ENCODE measurements at regions not wholly inside any gene's neighbourhood (a gene's known extent, or its start where the extent isn't known, plus 50 kb on each side); places are given as distances from the start of the nearest gene placed in this dataset.

DNA sequence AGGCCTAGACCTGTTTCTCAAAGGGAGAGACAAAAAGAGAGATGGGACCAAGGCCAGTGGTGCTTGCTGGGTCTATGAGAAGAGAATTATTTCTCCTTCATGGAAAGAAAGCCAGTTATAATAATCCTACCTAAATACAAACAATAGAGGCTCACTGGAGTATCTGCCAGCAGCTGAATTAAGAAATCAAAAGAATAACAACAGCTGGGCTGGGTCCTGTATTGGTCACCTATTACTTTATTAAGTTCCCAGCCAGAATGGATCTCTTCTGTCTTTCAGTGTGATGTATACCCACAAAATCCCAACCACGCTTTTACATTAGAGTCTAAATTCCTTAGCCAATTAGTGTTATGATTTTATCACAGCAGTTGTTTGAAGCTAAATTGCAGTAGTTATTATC lies 297.8 kb upstream of the DACH1 start:
- Histone ChIP-seq H3K9ac (ENCODE audit: low read length) (no peak overlapping the region), H3K4me3 (ENCODE audit: low read length) (no peak overlapping the region), H3K4me1 (ENCODE audit: control insufficient read depth, insufficient read depth, low read length) (no peaks in the 10 kb centered on the region), H3K9me3 (ENCODE audit: control insufficient read depth, low read length) (no peaks in the 10 kb centered on the region), H3K27me3 (replicated peaks; ENCODE audit: control insufficient read depth, insufficient read depth, low read length) (no peaks in the 10 kb centered on the region), H3K36me3 (ENCODE audit: control insufficient read depth, insufficient read depth, low read length, severe bottlenecking) (no peaks in the 10 kb centered on the region)
- no peak for DNase-seq (ENCODE audit: low read depth)

DNA sequence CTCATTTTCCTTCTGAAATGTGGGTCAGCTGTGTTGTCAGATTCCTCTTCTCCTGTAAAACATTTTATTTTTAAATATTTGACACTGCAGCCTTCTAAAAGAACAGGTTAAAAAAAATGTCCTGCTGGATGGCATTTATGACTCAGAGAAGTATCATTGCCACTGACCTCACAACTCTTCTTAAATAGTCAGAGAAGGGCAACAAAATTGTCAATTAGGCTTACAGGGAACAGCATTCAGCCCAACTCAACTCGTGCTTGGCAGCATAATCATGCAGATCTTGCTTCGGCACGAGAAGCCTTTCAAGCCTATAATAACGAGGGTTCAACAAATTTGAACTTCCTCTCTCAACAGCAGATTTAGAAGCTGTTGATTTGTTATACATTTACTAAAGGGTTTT lies 296.7 kb upstream of the DACH1 start:
- peak; percentile 11 for DNase-seq (ENCODE audit: low read depth)
- no peak overlapping the region for H3K9ac ChIP-seq (ENCODE audit: low read length)
- H3K27me3 ChIP-seq (replicated peaks; ENCODE audit: control insufficient read depth, insufficient read depth, low read length), result no peaks in the 10 kb centered on the region
- H3K9me3 ChIP-seq (ENCODE audit: control insufficient read depth, low read length), result no peaks in the 10 kb centered on the region
- no peaks in the 10 kb centered on the region for H3K4me1 ChIP-seq (ENCODE audit: control insufficient read depth, insufficient read depth, low read length)
- no peak overlapping the region for H3K4me3 ChIP-seq (ENCODE audit: low read length)
- no peaks in the 10 kb centered on the region for H3K36me3 ChIP-seq (ENCODE audit: control insufficient read depth, insufficient read depth, low read length, severe bottlenecking)

DNA sequence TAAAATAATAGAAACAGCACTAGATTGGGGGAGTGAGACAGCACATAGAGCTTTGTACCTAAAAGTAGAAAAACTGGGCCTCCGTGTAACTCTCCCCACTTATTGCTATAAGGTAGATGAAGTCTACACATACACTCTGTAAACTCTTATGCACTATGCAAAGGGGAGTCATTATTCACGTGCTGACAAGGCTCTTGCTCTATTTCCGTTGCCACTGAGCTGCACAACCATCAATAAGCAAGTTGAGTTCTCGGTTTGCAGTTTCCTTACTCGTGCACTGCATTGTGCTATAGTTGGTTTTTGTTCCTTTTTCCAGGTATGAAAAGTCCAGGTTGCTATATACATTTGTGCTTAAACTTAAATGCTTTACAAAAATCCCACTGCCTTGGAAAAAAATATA lies 294.0 kb upstream of the DACH1 start:
- no peaks in the 10 kb centered on the region for H3K9me3 ChIP-seq (ENCODE audit: control insufficient read depth, low read length)
- H3K9ac ChIP-seq (ENCODE audit: low read length), result no peak overlapping the region
- no peaks in the 10 kb centered on the region for H3K36me3 ChIP-seq (ENCODE audit: control insufficient read depth, insufficient read depth, low read length, severe bottlenecking)
- H3K4me3 ChIP-seq (ENCODE audit: low read length), result no peak overlapping the region
- DNase-seq (ENCODE audit: low read depth), result no peak
- no peaks in the 10 kb centered on the region for H3K27me3 ChIP-seq (replicated peaks; ENCODE audit: control insufficient read depth, insufficient read depth, low read length)
- H3K4me1 ChIP-seq (ENCODE audit: control insufficient read depth, insufficient read depth, low read length), result no peaks in the 10 kb centered on the region

DNA sequence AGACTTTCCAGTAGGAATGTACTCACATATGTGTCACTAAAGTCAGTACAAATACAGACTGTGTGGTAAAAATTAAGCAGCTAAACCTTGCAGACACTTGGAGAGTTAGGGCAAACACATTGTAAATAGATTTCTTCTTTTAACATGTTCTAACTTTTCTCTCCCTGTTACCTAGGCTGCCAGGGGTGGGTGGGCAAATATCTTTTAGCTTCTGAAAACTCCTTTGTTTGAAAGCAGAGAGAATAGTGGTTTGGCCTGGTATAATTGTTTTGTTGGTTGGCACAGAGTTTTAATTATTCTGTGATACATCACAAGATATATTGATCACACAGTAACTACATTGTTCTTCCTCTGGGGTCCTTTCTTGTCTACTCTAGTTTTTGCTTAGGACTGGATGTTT lies 289.8 kb upstream of the DACH1 start:
- no peaks in the 10 kb centered on the region for H3K9me3 ChIP-seq (ENCODE audit: control insufficient read depth, low read length)

DNA sequence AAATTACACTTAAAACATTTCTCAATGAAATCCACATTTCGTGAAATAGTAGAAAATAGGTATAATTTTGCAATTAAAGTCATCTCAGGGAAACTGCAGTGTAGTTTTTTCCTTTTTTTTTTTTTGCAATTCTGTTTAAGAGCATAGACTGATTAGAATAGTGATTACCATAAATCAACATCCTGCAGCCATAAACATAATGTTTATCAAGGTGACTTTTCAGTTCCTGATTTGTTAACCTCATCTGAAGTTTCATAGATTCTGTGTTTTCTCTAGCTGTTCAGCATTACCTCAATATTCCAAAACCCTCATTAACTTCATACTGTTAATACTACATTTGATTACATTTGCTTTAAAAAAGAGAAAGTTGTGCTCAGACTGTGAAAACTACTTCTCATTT lies 286.3 kb upstream of the DACH1 start:
- H3K27me3 ChIP-seq (replicated peaks; ENCODE audit: control insufficient read depth, insufficient read depth, low read length), result no peaks in the 10 kb centered on the region
- no peak overlapping the region for H3K4me3 ChIP-seq (ENCODE audit: low read length)
- no peak for DNase-seq (ENCODE audit: low read depth)
- H3K9me3 ChIP-seq (ENCODE audit: control insufficient read depth, low read length), result no peaks in the 10 kb centered on the region
- no peaks in the 10 kb centered on the region for H3K36me3 ChIP-seq (ENCODE audit: control insufficient read depth, insufficient read depth, low read length, severe bottlenecking)
- H3K4me1 ChIP-seq (ENCODE audit: control insufficient read depth, insufficient read depth, low read length), result no peaks in the 10 kb centered on the region
- no peak overlapping the region for H3K9ac ChIP-seq (ENCODE audit: low read length)

More for the DNA sequence above, 289.8 kb upstream of the DACH1 start:
- Histone ChIP-seq H3K4me1 (ENCODE audit: control insufficient read depth, insufficient read depth, low read length) (no peaks in the 10 kb centered on the region), H3K36me3 (ENCODE audit: control insufficient read depth, insufficient read depth, low read length, severe bottlenecking) (no peaks in the 10 kb centered on the region), H3K9ac (ENCODE audit: low read length) (no peak overlapping the region), H3K27me3 (replicated peaks; ENCODE audit: control insufficient read depth, insufficient read depth, low read length) (no peaks in the 10 kb centered on the region), H3K4me3 (ENCODE audit: low read length) (no peak overlapping the region)
- DNase-seq (ENCODE audit: low read depth), result no peak

DNA sequence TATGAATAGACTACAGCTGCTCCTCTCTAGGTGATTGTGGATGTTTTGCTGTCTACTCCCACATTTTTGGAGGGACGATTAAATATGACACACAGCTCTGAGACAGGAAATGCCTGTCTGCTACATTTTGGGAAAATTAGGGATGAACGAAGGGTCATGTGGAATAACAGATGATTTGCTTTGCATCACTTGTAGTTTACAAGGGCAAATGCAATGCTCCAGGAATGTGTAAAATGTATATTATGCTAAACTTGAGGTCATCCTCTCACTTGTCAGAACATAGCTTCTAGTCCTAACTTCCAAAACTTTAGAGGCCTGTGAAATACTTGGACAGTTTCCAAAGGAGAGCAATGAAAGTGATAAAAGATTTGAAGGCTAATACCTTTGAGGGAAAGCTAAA lies 284.2 kb upstream of the DACH1 start:
- H3K4me1 ChIP-seq (ENCODE audit: control insufficient read depth, insufficient read depth, low read length), result no peaks in the 10 kb centered on the region
- DNase-seq (ENCODE audit: low read depth), result peak; percentile 56
- H3K27me3 ChIP-seq (replicated peaks; ENCODE audit: control insufficient read depth, insufficient read depth, low read length), result no peaks in the 10 kb centered on the region
- H3K36me3 ChIP-seq (ENCODE audit: control insufficient read depth, insufficient read depth, low read length, severe bottlenecking), result no peaks in the 10 kb centered on the region
- no peaks in the 10 kb centered on the region for H3K9me3 ChIP-seq (ENCODE audit: control insufficient read depth, low read length)
- H3K9ac ChIP-seq (ENCODE audit: low read length), result no peak overlapping the region
- H3K4me3 ChIP-seq (ENCODE audit: low read length), result no peak overlapping the region

DNA sequence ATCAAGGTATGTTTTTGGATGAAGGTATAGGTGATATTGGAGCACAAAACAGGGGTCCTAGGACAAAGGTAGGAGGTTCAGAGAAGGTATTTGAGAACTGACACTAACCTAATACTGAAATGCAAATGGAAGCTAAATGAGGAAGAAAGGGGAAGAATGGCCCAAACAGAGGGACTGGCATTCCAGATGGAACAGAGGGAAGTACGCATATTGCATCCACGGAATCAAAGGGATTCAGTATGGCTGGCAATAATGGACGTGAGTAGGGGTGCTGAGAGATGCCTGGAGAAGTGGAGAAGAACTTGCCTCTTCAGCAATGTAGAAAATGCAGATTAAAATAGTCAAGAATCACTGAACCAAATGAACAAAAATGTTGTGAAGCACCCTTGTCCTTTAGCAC lies 283.5 kb upstream of the DACH1 start:
- no peak for DNase-seq (ENCODE audit: low read depth)
- Histone ChIP-seq H3K27me3 (replicated peaks; ENCODE audit: control insufficient read depth, insufficient read depth, low read length) (no peaks in the 10 kb centered on the region), H3K4me1 (ENCODE audit: control insufficient read depth, insufficient read depth, low read length) (no peaks in the 10 kb centered on the region), H3K9ac (ENCODE audit: low read length) (no peak overlapping the region), H3K4me3 (ENCODE audit: low read length) (no peak overlapping the region), H3K36me3 (ENCODE audit: control insufficient read depth, insufficient read depth, low read length, severe bottlenecking) (no peaks in the 10 kb centered on the region), H3K9me3 (ENCODE audit: control insufficient read depth, low read length) (no peaks in the 10 kb centered on the region)

DNA sequence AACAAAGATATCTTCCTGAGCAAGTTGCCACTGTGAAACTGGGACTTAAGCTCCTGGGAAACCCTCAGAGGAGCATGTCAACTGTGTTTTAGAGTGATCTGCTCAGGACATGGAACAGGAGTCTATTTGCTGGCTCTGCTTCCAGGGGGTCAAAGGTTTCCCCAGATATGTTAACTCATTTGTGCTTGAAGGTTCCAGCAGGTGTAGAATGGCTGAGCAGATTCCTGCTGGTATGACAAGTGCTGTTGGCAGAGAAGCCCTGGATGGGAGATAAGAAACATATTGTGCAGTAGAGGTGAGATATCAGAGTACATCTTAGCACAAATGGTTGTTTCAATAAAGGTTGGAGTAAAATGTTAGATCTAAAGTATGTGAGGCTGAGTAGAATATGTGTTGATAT lies 282.7 kb upstream of the DACH1 start:
- Histone ChIP-seq H3K4me3 (ENCODE audit: low read length) (no peak overlapping the region), H3K27me3 (replicated peaks; ENCODE audit: control insufficient read depth, insufficient read depth, low read length) (no peaks in the 10 kb centered on the region), H3K4me1 (ENCODE audit: control insufficient read depth, insufficient read depth, low read length) (no peaks in the 10 kb centered on the region), H3K9ac (ENCODE audit: low read length) (no peak overlapping the region), H3K9me3 (ENCODE audit: control insufficient read depth, low read length) (no peaks in the 10 kb centered on the region), H3K36me3 (ENCODE audit: control insufficient read depth, insufficient read depth, low read length, severe bottlenecking) (no peaks in the 10 kb centered on the region)
- DNase-seq (ENCODE audit: low read depth), result no peak

DNA sequence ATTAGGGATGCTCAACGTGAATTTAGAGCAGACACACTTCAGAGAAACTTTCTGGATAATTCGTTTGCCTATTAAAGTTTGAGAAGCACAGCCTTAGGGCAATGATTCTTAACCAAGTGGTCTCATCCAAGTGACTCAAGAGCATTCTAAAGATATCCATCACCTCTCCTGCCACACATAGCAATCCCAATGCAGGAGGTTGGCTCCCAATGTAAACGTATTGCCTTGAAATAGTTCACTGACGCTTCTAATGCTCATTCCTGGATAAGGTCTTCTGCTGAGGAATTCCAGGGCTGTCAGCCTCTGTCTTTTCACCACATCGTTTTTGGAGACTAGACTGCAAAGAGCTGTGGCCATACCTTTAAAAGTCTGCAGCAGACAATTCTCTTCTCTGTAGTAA lies 279.8 kb upstream of the DACH1 start:
- Histone ChIP-seq H3K4me1 (ENCODE audit: control insufficient read depth, insufficient read depth, low read length) (peaks cover 6% of the 10 kb centered on the region), H3K27me3 (replicated peaks; ENCODE audit: control insufficient read depth, insufficient read depth, low read length) (no peaks in the 10 kb centered on the region), H3K9me3 (ENCODE audit: control insufficient read depth, low read length) (no peaks in the 10 kb centered on the region), H3K4me3 (ENCODE audit: low read length) (no peak overlapping the region), H3K9ac (ENCODE audit: low read length) (no peak overlapping the region), H3K36me3 (ENCODE audit: control insufficient read depth, insufficient read depth, low read length, severe bottlenecking) (no peaks in the 10 kb centered on the region)
- no peak for DNase-seq (ENCODE audit: low read depth)

DNA sequence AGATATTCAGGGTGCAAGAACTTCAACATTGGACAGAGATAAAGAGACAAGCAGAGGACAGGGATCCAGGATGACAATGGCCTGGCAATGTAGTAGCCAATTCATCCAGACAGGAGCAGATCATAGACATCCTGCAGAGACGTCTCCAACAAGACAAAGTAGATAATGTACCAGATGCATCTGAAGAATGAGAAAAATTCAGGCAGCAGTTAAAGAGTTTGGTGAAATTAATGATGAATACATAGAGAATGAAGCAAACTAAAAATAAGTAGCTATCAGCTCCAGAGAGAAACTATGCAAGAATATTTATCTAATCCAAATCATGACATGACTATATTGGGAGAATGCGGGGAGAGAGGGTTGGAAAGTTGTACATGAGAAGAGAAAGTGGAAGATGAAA lies 278.4 kb upstream of the DACH1 start:
- no peak for DNase-seq (ENCODE audit: low read depth)

DNA sequence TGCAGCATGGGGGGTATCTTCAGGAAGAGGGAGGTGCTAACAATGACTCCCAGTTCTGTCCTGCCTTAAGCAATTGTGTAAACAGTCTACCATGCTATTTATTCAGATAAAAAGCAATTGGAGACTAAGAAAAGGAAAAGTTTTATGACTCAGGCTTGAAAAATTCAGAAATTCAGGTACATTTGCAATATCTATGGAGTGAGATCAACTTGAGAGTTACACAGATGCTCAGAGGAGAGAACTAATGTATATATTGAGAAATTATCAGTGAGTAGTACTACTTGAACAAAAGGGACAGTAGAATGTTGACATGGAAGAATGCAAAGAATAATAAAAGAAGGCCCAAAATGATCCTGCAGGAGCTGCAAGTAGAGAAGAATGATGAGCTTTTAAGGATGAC lies 277.6 kb upstream of the DACH1 start:
- H3K9me3 ChIP-seq (ENCODE audit: control insufficient read depth, low read length), result no peaks in the 10 kb centered on the region
- no peak overlapping the region for H3K4me3 ChIP-seq (ENCODE audit: low read length)
- peaks cover 11% of the 10 kb centered on the region for H3K4me1 ChIP-seq (ENCODE audit: control insufficient read depth, insufficient read depth, low read length)
- no peak overlapping the region for H3K9ac ChIP-seq (ENCODE audit: low read length)
- no peaks in the 10 kb centered on the region for H3K36me3 ChIP-seq (ENCODE audit: control insufficient read depth, insufficient read depth, low read length, severe bottlenecking)
- H3K27me3 ChIP-seq (replicated peaks; ENCODE audit: control insufficient read depth, insufficient read depth, low read length), result no peaks in the 10 kb centered on the region
- no peak for DNase-seq (ENCODE audit: low read depth)

More for the DNA sequence above, 278.4 kb upstream of the DACH1 start:
- Histone ChIP-seq H3K27me3 (replicated peaks; ENCODE audit: control insufficient read depth, insufficient read depth, low read length) (no peaks in the 10 kb centered on the region), H3K9ac (ENCODE audit: low read length) (no peak overlapping the region), H3K4me3 (ENCODE audit: low read length) (no peak overlapping the region), H3K36me3 (ENCODE audit: control insufficient read depth, insufficient read depth, low read length, severe bottlenecking) (no peaks in the 10 kb centered on the region), H3K9me3 (ENCODE audit: control insufficient read depth, low read length) (no peaks in the 10 kb centered on the region), H3K4me1 (ENCODE audit: control insufficient read depth, insufficient read depth, low read length) (peaks cover 11% of the 10 kb centered on the region)

DNA sequence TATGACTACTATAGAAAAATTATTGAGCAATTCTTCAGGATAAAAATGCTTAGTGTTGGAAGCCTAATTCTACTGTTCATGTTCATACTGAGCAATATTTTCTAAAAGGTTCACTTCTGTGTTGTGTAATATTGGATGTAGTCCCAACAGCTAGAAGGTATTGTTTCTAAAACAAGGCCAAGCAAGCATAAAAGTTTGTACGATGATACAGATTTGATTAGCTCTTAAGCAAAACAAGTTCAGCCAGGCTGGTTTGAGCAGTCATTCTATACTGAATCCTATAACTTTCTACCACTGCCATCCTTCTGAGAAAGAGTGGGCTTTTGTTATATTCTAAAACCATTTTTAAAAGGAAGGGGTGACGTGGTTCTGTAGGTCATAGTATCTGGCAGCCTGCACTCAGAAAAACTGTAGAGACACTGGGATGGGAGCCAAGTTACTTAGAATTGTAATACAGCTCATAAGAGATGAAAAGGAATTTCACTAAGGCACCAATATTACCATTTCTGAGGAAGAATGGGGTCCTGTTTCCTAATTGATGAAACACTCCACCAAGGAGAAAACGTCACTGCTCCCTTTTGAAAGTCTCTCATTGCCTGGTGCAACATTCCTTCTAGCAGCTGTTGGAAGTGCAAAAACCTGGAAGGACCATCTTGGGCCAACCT lies 275.0 kb upstream of the DACH1 start:
- Histone ChIP-seq H3K9ac (ENCODE audit: low read length) (no peak overlapping the region), H3K27me3 (replicated peaks; ENCODE audit: control insufficient read depth, insufficient read depth, low read length) (no peaks in the 10 kb centered on the region), H3K4me1 (ENCODE audit: control insufficient read depth, insufficient read depth, low read length) (peaks cover 11% of the 10 kb centered on the region), H3K36me3 (ENCODE audit: control insufficient read depth, insufficient read depth, low read length, severe bottlenecking) (no peaks in the 10 kb centered on the region), H3K4me3 (ENCODE audit: low read length) (no peak overlapping the region), H3K9me3 (ENCODE audit: control insufficient read depth, low read length) (no peaks in the 10 kb centered on the region)
- peak; percentile 63 for DNase-seq (ENCODE audit: low read depth)

Measured in adipocyte (in vitro differentiated cells).